G401 (cell line): ENCODE measurements at regions not wholly inside any gene's neighbourhood (a gene's known extent, or its start where the extent isn't known, plus 50 kb on each side); places are given as distances from the start of the nearest gene placed in this dataset.

Experiments
- DNase-seq: peaks from one replicate; pipeline ENCODE4 v3.0.0-alpha.2; 2015; ENCODE audit warnings: low spot score
- in situ Hi-C: cut with HindIII; loops from 2 replicates; pipeline ENCODE4 v1.10.0; 2016; ENCODE audit warnings: low sequenced_read_pairs, mixed read lengths

DNA sequence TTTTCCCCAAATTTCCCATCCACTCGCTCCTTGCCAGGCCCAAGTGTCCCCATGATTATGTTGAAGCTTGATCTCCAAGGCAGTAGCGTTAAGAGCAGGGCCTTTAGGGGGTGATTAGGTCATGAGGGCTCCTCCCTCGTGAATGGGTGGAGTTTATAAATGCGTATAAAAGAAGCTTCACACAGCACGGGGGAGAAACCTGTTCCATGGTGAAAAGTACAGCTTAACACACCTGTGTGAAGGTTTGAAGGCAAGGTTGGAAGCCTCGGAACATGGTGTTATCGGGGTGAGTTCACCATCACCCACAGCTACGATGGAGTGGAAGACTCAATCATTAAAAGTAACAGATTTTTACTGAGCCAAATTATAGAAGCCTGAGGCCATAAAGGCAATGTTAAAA lies 137.4 kb upstream of the ALKAL2 start:
- DNase-seq: no peak
- in situ Hi-C loops: no loop called here

DNA sequence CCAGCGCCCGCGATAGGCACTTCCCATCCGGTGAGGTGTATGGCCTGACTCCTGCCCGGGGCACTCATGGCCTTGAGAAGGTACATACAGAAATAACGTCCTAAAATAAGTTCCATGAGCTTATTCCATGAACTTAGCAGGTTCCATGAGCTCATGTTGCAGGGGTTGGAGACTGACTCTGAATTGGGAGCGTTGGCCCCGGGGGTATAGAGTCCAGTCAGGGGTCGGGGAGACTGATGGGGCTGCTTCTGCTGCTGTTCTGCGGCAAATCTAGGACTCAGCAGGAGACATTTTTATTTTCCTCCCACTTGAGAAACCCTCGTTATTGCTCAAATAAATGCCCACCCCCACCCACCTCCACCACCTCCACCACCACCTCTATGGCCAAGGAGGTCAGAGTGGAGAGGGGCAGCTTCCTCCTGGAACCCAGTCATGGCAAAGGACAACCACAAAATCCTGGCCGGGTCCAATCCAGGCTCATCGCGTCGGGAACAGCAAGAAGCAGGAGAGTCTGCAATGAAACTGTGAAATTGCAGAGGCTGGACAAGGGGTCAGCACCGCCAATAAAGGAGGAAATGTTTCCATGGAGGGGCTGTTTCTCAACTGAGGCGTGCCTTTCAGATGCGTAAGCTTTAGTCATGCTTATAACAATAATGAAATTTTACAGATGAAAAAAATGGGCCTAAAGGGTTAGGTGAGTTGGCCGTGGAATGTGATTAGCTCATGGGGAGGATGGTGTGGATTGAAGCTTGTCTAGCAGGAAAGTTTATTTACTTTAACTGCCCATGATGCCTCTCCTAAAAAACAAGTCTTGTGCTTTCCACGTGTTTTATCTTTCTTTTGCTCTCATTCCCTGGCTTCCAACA lies 136.6 kb upstream of the ALKAL2 start:
- in situ Hi-C loops: no loop called here
- DNase-seq: no peak

DNA sequence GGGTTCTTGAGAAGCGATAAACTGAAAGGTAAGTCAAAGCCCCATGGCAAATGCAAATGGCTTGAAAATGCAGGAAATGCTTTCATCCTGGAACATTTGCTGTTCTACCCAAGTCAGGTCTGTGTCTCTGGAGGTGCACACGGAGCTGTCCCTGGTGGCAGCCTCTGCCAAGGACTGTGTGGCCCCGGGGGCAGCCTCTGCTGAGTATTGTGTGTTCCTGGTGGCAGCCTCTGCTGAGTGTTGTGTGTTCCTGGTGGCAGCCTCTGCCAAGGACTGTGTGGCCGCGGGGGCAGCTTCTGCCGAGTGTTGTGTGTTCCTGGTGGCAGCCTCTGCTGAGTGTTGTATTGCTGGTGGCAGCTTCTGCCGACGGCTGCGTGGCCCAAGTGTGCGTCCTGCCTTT lies 135.6 kb upstream of the ALKAL2 start:
- DNase-seq: no peak
- in situ Hi-C loops: no loop called here

DNA sequence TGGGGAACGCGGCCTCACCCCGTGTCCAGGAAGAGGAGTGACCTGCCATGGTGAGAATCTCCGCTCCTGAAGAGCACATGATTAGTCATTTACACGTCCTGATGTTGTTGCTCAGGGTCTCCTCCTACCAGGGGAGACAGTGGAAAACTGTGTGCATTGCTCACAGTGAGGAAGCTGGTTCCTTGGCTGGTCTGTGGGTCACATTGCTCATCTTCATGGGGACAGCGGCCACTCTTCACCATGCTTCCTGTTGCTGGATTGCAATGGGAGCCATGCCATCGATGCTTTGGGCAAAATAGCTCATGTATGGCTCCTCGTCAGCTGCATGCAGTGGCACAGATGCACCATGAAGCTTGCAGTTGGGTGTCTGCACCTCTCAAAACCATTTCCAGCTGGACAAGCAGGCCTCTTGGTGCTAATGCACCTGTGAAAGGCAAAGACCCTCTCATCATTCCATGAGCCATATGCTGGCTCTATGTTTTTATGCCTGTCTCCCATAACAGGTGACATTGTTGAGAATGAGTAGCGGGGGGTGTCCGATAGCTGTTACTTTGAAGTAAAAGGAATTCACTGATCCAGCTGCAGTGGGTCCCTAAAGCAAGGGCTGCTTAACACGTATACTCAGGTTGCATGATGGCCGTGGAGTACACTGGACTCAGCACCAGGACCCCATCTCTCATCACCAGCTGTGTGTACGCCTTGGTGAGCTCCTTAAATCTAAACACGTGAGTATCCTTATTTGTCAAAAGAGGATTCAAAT lies 135.0 kb upstream of the ALKAL2 start:
- no peak for DNase-seq
- in situ Hi-C loops: no loop called here

DNA sequence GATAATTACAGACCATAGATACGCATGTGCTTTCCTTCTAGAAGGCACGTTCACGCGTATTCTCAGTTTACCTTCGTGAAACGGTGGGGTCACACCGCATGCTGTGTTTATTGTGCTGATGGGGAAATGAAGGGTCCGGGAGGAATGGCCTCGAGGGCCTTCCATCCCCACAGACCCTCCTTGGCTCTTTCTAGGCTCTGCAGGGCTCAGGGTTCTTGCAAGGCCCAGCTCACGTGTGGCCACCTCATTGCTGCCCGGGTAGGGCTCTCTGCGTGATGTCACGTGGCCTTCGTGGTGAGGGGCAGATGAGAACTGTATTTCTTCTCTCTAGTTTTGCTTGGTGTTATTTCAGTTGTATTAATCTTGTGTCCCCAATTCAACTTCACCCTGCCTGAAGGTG lies 133.5 kb upstream of the ALKAL2 start:
- no peak for DNase-seq
- in situ Hi-C loops: no loop called here

DNA sequence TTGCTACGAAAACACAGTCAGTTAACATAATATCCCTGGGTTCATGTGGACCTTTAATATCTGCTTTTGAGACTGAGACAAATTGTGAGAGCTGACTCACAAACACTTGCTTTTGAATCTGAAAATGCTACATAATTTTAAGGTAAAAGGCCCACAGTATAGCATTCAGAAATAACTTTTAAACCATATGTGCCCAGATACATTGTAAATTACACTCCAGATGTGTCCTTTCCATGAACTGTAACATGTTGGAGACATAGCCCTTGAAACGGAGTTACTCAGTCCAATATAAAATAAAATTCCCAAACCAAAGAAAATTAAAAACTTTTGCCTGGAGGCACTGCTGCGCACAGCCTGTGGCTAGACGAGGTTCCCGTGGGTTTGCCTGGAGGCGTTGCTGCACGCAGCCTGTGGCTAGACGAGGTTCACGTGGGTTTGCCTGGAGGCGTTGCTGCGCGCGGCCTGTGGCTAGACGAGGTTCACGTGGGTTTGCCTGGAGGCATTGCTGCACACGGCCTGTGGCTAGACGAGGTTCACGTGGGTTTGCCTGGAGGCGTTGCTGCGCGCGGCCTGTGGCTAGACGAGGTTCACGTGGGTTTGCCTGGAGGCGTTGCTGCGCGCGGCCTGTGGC lies 131.9 kb upstream of the ALKAL2 start:
- in situ Hi-C loops: no loop called here
- DNase-seq: no peak

DNA sequence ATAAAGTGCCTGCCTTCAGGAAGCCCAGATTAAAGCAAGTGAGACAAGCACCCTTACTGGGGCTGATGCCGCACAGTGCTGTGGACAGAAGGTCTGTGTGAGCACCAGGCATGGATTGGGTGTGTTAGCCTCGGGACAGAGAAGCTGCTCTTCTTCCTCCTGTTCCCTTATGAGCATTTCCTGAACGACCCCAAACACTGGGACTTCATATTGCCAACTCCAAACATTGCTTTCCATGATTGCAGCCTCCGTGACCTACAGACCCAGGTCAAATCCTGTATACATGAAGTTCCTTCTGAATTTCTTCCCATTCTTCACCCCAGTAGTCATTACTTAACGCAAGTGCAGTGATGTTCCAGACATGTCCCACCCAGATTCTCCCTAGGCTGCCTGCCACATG lies 129.8 kb upstream of the ALKAL2 start:
- in situ Hi-C loops: no loop called here
- DNase-seq: no peak

DNA sequence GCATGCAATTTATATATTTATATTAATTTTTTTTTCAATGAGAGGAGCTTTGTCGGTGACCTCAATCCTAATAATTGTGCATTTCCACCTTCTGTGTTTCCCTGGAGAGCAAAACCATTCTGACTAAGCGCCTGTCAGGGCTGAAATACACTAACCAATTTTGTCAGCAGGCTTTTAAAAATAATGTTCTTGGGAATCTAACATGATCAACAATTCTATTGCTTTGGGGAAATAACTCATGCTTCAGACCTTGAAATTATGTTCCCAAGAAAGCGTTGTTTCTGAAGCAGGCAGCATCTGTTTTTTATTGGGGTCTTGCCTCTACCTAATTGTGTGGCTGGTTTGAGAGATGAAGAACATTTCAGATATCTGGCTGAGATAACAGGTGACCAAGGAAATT lies 129.1 kb upstream of the ALKAL2 start:
- DNase-seq: no peak
- in situ Hi-C loops: no loop called here

DNA sequence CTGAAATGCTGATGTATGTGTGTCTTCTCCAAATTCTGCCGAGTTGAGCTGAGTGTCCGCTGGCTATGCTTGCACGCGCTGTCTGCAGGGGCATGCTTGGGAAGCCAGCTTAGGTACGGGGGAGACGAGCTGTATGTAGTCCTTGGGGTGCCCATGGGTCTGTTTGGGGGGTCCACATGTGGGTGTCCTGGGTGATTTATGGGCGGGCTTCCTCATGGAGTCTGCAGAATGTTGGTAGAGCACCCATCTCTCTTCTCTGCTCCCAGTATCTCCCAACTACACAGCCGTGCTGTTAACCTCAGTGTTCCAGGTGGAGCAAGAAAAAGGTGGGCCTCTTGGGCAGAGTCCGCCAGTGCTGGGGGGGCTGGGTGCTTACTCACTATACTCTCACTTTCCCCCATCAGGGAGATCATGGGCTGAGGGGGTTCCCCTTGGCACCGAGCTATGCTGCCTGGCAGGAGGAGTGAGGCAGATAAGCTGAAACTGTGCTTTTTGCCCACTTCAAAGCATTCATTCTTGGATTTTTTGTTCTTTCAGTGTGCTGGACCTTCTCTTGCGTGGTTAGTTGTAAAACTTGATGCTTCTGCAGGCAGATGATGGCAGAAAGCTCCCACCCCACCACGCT lies 128.2 kb upstream of the ALKAL2 start:
- in situ Hi-C loops: no loop called here
- DNase-seq: no peak

DNA sequence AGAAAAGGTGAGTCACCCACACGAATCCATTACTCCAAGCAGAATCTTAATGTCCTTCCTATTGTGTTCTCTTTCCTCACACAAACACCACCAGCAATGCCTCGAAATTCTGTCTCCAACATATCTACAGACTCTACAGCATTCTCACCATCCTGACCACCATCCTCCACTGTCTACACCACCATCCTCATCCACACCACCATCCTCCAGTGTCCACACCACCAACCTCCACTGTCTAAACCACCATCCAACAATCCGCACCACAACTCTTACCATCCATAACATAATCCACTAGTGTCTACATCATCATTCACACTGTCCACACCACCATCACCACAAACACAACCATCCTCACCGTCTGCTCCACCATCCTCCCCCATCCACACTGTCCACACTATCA lies 121.6 kb upstream of the ALKAL2 start:
- no peak for DNase-seq
- in situ Hi-C loops: no loop called here

DNA sequence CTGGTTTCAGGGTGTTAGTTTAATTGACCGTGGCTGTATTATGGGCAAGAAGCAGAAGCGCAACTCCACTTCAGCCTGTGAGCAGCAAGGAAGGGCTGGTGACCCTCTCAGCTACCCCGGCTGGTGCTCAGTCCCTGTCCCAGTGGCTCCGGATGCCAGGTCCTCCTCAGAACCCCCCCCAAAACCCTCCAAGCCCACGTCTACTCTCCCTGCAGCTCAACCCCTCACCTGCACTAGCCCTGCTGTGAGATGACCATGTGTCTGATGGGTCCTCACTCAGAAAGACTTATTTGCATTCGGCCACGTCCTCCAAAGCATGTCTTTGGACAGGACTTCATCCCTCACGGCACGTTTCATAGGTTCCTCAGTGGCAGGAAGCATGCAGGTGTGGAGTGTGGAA lies 119.7 kb upstream of the ALKAL2 start:
- in situ Hi-C loops: no loop called here
- DNase-seq: no peak

DNA sequence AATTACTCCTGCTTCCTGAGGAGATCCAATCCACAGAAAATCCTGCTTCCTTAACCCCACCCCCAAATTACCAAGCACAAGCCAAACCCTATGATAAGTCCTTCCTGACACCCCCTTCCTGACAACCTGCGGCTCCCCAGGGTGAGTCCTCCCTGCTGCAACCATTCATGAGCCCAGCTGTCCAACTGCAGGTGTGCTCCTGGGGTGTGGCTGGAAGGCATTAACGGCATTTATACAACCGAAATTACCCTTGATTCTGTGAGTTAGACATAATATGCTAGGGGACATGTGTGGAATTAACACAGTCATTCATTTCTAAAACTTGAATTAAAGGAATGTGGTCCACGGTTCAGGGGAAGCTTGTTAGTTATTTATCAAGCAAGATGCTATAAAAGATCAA lies 119.0 kb upstream of the ALKAL2 start:
- in situ Hi-C loops: no loop called here
- DNase-seq: no peak

DNA sequence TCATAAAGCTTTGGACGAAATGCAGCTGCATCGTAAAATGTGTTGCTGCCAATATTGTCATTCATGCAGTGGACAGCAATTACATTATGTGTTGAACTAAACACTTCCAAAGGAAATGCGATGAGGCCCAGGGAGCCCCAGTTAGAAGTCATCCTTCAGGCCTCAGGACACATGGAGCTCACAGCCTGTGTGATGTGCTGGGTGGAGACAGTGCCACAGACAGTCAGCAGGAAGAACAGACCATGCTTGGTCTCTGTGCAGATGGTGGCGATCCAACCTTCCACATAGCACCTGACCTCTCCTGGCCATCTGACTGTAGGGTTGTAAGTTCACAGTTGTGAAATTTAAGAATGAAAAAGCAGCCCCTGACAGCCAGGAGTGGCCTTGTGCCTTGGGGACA lies 118.3 kb upstream of the ALKAL2 start:
- in situ Hi-C loops: no loop called here
- no peak for DNase-seq

DNA sequence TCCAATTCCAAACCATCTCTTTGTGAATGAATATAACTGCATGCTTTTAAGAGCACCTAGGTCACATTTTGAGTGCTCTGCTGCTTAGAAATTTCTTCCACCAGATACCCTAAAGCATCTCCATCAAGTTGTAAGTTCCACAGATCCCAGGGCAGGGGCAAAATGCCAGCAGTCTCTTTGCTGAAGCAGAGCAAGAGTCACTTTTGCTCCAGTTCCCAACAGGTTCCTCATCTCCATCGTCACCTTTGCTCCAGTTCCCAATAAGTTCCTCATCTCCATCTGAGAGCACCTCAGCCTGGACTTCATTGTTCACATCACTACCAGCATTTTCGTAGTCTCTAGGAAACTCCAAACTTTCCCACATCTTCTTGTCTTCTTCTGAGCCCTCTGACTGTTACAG lies 116.7 kb upstream of the ALKAL2 start:
- in situ Hi-C loops: no loop called here
- no peak for DNase-seq

DNA sequence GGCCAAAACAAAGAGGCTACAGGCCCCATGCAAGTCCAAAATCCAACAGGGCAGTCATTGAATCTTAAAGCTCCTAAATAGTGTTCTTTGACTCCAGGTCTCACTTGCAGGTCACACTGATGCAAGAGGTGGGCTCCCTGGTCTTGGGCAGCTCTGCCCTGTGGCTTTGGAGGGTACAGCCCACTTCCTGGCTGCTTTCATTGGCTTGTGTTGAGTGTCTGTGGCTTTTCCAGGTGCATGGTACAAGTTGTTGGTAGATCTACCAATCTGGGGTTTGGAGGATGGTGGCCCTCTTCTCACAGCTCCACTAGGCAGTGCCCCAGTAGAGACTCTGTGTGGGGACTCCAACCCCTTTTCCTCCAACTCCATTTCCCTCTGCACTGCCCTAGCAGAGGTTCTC lies 115.8 kb upstream of the ALKAL2 start:
- in situ Hi-C loops: no loop called here
- DNase-seq: no peak

DNA sequence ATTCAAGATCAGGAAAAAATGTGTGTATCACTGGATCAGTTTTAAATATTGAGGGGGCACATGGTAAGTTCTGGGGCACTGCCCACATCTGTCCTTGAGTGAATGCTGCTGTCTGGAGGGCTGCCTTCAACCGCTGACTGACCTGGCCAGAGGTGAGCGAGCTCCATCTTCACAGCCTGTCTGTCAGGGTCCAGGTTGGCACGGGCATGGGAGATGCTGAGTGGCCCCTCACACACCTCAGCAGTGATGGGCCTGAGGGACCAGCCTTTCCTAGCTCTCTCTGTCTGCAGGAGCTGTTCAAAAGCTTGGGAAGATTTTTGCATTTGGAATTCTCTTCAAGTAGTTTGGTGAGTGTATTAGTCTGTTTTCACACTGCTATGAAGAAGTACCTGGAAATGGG lies 114.8 kb upstream of the ALKAL2 start:
- DNase-seq: no peak
- in situ Hi-C loops: no loop called here

DNA sequence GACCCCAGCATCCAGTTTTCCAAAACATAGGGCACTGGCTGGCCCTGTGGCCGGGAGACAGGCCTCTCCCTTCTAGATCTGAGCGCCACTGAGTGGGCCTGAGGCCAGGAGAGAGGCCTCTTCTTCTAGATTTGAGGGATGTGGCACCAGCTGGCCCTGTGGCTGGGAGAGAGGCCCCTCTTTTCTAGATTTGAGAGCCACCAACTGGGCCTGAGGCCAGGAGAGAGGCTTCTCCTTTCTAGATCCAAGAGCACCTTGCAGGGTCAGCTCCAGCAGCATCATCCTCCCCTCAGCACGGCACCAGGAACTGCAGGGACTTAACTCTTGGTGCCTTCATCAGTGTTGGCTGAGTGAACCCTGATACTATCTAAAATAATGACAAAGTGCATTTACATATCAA lies 114.3 kb upstream of the ALKAL2 start:
- DNase-seq: no peak
- in situ Hi-C loops: no loop called here

DNA sequence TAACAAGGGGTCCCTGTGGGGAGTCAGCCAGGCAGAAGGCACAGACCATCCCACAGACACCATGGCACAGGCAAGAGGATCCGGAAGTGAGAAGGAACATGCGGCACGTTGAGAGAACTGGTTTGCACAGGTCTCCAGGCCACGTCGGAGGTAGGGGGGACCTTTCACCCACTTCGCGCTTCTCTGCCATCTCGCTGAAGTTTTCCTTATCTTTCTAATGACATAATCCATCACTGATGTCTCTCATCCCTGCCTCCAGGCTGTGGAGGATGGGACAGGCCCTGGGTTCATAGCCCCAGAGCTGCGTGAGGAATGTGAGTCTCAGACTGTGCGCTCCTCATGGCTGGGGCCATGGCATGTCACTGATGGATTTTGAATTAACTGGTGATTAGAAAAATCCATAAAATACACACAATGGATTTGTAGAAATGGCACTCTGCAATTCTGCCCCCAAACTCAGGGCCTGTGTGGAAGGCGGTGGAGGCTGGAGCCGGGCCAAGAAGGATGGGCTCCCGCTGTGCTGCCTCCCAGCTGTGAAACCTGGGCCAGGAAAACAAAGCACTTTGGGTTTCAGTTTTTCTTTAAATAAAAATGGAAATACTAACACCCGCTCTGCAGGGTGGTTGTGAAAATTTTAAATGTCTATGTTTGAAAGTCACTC lies 113.3 kb upstream of the ALKAL2 start:
- in situ Hi-C loops: no loop called here
- no peak for DNase-seq

DNA sequence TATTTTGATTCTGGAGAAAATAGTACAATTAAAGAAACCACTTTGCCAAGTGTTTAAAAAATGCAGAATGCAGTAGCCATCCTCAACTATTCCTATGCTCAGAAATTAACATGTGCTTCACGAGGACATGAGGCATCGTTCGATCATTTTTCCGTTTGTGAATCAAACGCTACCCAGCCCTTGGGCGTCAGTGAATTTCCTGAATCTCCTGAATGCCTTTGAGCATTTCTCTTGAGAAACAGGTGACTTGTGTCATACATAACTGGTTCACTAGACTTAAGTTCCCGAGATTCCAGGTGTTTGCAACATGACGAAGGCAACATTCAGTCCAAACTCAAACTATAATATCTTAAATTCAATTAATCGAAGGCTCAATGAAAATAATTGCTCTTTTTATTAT lies 110.0 kb upstream of the ALKAL2 start:
- DNase-seq: no peak
- in situ Hi-C loops: no loop called here

DNA sequence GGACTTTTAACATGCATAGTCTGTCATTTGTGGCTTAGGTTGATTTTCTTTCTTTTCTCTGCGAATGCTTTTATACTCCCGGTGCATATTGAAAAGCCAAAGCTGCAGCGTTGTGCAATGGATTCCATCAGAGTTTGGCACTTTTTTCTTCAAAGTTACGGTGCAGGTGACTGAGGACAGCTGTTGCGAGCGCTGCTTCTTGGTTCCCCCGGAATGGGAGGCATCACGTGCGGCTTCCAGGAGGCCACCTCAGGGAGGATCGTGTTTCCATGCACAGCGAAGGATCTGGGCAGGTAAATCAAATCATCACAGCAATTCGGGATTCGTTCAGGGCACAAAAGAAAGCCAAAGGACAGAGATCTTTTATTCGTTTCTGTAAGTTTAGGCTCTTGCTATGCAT lies 109.6 kb upstream of the ALKAL2 start:
- no peak for DNase-seq
- in situ Hi-C loops: no loop called here
